Stimulated activated naive CD4-positive, alpha-beta T cell (primary cell): ENCODE measurements at regions not wholly inside any gene's neighbourhood (a gene's known extent, or its start where the extent isn't known, plus 50 kb on each side); places are given as distances from the start of the nearest gene placed in this dataset.

ENCODE experiments used
- DNase-seq, 6 experiments: peaks; one replicate each; lab custom pipeline; 2025; lab: John Stamatoyannopoulos, UW

DNA sequence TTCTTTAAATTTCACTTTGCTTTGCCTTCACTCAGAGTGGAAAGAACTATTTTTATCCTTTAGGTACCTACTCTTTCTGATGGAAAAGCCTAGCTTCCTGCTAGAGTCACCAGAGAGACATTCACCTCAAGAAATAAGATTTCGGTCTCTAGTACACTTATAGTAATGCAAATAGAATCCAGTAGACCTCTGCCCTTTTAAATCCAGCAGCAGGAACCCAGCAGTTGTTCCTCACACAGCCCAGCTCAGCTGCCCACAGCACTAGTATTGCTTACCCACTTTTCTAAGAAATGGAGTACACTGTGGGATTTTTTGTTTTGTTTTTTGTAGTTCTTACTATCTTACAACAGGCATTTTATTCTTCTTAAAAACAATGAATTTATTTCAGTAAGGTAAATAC is 497.0 kb upstream of the CCDC54 start:
- no peak for DNase-seq

DNA sequence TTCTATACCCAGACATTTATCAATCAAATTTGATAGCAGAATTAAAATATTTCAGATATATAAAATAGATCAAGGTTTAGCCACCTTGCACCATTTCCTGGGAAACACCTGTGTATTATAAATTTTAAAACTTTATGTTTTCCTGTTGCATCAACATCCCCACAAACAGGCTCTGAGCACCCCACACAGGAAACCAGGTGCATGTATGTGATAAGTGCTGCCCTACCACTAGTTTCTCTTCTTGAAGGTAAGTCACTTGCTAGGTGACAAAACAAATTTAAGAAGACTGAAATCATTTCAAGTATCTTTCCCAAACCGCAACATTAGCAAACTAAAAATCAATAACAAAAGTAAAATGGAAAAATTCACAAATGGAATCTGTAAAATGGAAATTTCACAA is 496.1 kb upstream of the CCDC54 start:
- no peak for DNase-seq

DNA sequence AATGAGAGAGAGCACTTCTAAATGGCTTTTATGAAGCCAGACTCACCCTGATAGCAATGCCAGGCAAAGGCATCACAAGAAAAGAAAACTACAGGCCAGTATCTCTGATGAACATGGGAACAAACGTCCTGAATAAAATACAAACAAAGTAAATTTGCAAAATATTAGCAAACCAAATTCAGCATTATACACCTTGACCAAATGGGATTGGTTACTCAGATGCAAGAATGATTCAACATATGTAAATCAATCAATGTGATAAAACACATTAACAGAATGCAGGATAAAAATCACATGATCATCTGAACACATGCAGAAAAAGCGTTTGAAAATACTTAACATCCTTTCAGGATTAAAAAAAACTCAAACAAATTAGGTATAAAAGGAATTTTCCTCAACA is 494.9 kb upstream of the CCDC54 start:
- no peak for DNase-seq

DNA sequence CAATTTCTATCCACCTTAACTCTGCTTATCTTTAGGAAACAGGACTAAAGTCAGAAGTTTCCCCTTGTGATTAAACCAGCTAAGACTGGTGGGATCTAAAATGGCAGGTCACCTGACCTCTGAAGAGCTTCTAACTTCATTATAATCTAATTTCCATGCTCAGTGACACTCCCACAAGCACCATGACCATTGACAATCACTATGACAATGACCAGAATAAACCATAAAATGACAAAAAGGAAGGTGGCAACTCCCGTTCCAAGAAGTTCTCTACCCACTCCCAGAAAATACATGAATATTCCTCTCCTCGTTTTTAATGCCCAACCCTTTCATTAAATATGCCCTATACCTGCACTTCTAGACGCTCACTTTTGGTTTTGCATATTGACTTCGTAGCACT is 471.2 kb upstream of the CCDC54 start:
- DNase-seq: no peak

DNA sequence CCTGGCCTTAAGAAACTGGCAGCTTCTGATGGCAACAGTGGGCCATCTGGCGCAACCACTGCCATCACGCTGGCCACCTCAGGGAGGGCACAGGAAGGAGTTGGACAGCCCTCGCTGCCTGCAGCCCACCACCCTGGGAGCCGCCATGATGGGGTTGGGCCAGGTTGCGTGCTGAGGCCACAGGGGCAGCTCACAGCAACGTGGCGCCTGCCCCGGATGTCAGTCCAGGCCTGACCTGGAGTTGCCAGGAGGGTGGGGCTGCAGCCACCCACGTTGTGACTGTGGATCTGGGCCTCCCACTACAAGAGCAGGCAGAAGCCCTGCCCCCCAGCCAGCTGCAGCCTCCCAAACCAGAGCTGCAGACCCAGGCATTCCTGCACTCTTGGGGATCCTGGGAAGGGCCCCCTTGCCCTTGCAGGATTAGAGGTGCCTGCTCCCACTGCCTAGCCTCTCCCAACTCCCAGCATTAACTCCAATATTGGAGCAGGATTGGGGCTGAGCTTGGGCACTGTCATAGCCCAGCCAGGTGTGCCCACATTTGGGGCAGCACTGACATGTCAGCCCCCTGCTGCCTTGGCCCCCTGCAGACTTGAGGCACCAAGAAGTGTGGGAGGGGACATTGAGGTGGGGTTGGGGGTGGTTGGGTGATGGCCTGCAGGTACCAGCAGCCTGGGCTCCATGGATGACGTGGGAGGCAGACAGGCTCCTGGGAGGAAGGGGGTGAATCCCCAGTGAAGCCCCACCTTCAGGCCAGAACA is 468.9 kb upstream of the CCDC54 start:
- DNase-seq: no peak

DNA sequence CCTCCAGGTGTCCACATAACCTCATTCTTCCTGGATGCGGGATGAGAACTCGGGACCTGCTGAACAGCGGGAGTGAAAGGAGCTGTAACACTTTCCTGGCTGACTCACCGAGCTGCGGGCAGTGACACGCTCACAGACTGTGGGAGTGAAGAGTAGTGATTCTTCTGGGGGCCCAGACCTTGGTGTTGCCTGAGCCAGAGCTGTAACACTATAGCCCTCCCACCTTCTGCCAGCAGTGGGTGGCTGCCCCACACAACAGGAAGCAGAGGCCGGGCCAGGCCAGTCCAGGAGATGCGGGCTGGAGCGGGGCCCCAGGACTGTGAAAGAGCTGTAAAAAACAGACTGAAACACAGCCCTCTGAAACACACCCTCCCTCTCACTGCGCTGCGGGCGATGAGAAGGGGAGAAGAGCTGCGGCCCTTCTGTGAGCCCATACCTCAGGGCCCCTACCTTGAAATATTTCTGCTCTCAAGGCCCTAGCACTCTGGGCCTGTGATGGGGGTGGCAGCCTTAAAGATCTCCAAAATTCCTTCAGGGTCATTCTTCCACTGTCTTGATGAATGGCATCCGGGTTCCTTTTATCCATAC is 464.0 kb upstream of the CCDC54 start:
- DNase-seq: no peak

DNA sequence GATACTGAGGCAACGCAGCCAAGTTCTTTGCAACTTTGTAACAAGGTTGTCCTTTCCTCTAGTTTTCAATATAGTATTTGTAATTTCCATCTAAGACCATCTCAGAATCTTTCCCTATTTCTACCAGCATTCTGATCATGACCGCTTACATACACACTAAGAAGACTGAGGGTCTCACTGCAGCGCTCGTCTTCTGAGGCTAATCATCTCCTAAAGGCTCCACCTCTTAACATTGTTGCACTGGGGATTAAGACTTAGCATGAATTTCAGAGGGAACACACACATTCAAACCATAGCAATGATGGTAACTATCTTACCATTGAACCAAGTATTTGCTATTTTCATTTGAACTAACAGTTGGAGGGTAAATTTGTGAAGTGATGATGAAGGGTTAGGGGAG is 463.3 kb upstream of the CCDC54 start:
- DNase-seq: no peak

DNA sequence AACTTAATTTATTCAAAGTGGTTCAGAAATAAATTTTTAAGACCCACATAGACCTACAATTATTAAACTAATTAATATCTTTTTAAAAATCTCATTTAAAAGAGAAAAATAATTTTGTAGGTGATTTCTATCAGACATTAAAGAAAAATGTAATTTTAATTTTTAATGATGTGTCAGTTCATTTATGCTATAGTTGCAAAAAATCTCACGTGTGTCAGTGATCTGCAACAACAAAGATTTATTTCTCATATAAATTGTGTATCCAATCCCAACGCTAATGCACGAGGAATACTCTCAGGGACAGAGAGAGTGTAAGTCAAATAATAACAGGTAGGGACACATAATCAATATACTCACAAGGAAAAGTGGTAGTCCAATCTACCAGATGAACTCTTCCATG is 456.6 kb upstream of the CCDC54 start:
- DNase-seq: no peak

DNA sequence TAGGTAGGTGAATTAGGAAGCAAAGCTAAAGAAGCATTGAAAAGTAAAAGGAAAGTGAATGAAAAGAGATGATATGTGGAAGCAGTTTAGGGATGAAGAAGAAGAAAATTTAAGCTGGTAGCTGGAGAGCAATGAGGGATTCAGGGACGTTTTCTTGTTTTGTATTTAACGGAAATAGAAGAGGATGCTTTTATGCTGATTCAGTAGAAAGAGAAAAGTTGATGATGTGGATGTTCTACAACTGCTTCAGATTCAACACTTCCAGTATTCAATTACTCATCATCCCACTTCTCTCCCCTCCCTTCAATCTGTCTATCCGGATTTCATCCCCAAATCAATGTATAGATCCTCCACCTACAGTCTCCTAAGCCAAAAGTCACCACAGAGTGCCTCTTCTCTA is 448.2 kb upstream of the CCDC54 start:
- DNase-seq: no peak

DNA sequence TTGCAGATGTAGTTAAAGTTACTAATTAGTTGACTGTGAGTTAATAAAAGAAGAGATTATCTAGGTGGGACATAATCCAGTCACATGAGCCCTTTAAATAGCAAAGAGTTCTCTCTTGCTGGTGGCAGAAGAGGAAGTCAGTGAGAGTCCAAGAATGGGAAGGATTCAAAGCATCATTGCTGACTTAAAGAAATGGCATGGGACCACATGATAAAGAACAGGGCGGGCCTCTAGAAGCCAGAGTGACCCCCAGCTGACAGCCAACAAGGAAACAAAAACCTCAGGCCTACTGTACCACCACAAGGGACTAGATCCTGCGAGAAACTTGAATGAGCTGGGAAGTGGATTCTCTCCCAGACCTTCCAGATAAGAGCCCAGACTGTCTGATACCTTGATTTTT is 447.2 kb upstream of the CCDC54 start:
- DNase-seq: no peak

DNA sequence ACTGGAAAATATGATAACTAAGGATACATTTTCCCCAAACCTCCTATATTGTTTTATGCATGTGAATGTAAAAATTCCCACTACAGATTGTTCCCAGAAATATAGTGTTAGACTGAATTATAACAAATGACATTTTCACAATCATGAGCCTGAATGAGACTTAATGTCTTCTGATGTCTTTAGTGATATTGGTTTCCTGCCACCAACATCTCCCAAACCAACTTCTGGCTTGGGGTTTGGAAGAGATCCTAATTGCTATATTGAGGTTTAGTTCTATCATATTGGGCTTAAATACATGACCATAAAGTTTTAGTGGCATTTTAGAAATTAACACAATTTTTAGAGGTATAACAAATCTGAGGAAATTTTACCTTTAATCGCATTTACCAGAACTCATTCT is 445.3 kb upstream of the CCDC54 start:
- no peak for DNase-seq

DNA sequence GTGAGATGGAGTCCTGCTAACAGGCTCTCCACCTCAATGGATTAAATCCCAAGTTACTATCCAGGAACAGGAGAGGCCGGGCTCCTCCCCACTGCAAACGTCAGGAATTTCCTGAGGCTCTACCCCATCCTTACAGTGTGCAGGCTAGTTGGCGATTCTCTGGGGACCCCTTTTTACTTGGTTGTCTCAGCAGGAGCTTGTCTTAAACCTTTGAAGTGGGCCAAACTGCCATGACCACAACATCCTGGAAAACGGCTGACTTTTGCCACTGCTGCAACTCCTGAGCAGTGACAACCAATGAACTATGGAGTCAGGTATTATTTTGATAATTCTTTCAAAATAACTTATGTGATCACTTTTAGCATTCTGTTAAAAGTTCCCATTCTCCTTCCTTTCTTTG is 440.9 kb upstream of the CCDC54 start:
- DNase-seq: no peak

DNA sequence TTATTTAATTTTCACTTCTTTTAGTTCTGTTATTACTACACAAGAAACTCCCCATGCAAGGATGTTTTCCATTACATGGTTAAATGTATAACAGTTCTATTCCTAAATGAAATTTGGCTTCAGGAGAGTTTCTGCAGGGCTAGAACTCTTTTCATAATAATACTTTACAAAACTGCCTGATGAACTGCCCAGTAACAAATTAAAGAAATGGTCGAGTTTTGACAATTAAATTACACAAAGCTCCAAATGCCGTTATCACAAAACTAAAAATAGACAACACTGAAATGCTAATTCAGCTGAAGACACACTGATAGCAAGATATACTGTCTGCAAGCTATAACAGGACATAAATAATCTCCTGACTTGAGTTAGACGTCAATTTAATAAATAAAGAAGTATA is 435.2 kb upstream of the CCDC54 start:
- no peak for DNase-seq

DNA sequence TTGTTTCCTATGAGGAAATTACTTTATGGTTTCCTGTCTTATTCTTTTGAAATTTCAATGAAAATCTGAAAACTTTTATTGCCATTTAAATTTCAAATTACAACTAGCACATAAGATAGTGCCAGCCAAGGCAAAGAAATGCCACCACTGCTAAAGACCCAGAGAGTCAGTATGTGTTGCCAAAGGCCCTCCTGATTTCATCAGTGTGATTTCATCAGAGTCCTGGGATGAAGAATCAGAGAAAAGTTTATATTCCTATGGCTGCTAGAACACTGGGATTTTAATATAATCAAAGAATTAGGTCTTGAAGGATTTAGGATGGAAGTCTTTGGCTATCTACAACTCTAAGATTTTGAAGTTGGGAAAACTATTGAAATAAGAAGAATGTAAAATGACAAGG is 434.2 kb upstream of the CCDC54 start:
- no peak for DNase-seq

DNA sequence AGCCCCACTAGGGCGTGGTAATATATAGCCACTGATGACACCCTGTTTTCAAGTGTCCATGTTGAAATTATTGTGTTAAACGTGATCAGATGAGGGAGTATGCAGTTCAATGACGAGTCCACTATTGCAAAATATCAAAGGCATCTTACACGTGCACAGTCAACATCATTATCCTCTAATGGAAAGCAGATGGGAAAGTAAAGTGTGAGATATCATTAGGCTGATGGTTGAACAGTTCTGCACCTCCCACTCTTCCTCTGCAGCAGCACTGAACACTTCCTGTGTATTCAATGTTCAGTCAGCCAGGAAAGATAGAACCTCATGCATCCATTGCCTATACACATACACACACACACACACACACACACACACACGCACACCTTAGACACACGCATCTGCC is 431.8 kb upstream of the CCDC54 start:
- no peak for DNase-seq

DNA sequence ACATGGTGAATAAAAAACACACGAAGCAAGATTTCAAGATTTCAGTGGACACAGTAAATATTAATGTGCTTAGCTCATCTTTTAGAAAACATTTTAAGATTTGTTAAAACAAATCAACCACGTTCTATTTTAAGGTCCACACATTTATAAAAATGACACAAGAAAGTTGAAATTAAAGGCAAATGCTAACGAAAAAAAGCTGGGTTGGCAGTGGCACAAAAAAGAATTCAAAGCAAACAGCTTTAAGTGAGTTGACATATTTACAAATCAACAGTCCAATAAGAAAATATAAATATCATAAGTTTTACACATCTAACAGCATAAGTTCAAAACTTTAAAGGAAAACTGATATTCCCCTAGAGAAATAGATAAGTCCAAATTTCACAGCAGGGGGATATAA is 430.4 kb upstream of the CCDC54 start:
- DNase-seq: no peak

DNA sequence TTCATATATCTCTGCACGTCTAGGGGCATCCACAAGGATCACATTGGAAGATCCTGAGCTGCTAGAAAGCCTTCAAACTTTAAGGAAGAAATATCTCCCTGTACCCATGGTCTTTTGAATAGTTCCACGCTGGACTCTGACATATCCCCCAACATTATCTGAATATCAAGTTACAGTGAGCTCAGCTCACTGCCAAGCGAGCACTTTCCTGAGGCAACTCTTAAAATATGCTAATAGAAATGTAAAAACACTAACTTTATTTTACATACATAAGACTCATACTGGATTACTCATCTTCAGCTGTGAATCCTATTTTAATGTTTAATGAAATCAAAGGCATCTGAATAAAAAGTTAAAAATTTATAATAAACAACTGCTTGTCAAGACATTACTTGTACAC is 420.2 kb upstream of the CCDC54 start:
- DNase-seq: no peak

DNA sequence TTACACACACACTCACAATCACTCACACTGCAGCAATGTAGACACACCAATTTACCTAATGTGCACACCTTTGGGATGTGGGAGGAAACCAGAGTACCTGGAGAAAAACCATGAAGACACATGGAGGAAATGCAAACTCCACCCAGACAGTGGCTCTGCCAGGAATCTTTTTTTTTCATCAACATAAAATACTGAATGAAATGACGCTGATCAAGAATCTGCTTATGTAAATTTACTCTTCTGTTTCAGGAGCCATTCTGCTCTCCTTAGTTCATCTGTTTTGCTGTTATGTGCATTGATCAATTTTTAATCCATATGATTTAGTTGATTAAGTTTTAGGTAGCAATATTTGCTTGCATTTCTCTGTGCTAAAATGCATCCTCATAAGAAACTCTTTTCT is 414.2 kb upstream of the CCDC54 start:
- no peak for DNase-seq

DNA sequence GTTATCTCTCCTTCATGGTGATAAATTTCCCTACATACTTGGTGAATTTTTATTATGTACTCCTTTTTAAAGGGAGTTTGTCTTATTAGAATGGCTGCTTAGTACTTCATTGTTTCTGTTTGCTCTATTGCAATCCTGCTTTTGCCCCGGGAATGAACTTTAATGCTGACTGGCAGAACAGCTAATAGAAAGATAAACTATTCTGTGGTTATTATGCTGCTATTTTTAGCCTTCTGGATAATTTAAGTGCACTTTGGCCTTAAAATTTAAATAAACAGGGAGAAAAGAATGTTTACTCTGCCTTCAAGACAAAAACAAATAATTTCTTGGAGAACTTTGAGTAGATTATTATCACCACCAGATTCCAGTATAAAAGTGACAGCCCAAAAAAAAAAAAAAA is 413.8 kb upstream of the CCDC54 start:
- DNase-seq: no peak

DNA sequence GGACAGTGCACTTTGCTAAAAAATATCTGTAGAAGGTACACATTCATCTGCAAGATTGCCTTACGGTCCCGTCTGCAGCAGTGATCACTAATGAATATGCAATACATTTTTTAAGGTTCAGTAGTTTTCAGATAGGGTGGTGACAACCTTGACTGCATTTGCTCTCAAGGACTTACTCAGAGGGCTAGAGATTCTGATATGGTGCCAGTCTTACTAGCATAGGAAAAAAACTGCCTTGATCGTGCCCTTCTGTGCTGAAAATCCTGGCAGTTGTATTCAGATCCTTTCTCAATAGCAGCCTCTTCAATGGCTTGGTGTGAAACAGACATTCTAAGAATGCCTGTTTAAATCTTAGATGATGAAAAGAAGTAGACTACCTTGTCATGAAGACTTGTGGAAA is 411.9 kb upstream of the CCDC54 start:
- DNase-seq: no peak

DNA sequence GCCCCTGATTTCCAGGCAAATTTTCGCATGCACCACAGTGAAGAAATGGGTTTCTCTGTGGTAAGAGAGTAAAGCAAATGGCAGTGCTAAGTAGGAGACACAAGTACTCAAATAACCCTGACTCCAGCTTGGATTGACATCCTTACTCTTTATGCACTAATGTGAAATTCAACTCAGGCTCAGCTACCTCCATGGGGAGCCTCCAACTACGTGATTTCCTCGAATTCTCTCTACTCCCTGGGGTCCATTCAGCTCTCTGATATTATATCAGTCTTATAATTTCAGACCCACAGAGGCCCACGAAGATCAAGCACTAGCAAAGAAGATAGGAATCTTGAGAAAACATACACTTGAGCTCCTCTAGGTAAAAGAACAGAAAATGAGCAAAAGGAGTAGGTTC is 407.6 kb upstream of the CCDC54 start:
- DNase-seq: no peak

DNA sequence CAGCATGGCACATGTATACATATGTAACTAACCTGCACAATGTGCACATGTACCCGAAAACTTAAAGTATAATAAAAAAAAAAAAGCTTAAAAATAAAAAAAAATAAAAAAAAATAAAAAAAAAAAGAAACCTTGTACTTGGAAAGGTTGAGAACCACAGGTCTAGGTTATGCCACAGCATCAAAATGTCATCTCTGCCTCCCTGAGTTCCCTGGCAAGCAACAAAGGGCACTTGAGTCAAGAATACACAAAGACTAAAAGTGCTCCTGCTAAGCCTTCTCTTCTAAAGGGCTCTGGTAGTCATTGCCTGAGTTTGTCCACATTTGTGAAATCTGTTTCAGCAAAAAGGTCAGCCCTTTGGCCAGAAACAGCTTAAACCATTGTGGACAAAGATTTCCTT is 395.8 kb upstream of the CCDC54 start:
- no peak for DNase-seq

DNA sequence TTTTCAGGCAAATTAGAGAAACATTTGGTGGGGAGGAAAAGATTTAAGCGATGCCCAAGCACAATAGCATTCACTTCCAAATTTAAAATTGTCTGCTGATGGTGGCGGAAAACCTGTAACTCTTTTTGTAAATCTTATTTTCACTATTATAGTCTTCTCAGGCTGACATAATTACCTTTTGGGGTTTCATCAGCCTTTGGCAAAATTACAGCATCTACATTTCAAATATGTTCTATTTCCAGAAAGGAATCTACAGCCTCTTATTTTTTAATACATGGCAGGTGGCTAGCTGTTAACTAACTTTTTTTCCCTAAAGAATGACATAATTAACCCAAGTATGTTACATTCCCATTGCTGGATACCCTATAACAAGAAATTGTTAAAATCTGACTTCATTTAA is 391.5 kb upstream of the CCDC54 start:
- no peak for DNase-seq
